ENCODE measurements at regions not wholly inside any gene's neighbourhood (a gene's known extent, or its start where the extent isn't known, plus 50 kb on each side); places are given as distances from the start of the nearest gene placed in this dataset.

GRCh38 chr9:1591310-1591709 is 423.8 kb upstream of the SMARCA2 start:
- TF ChIP-seq CTCF (IDR thresholded peaks at IDR 0.05) (no peak), FOSL2 (IDR thresholded peaks at IDR 0.05) (no peak), FOSL2 (CRISPR knock-in tag; IDR thresholded peaks at IDR 0.05) (no peak), MYC (IDR thresholded peaks at IDR 0.05; ENCODE audit: borderline replicate concordance, low read length) (no peak), EHF (CRISPR knock-in tag; IDR thresholded peaks at IDR 0.05) (no peak), REST (IDR thresholded peaks at IDR 0.05) (no peak)

Data from A549 (cell line).